ENCODE measurements at regions not wholly inside any gene's neighbourhood (a gene's known extent, or its start where the extent isn't known, plus 50 kb on each side); places are given as distances from the start of the nearest gene placed in this dataset.
A peak's percentile ranks its signal among the peaks of the same experiment; 100 is the strongest.

DNA sequence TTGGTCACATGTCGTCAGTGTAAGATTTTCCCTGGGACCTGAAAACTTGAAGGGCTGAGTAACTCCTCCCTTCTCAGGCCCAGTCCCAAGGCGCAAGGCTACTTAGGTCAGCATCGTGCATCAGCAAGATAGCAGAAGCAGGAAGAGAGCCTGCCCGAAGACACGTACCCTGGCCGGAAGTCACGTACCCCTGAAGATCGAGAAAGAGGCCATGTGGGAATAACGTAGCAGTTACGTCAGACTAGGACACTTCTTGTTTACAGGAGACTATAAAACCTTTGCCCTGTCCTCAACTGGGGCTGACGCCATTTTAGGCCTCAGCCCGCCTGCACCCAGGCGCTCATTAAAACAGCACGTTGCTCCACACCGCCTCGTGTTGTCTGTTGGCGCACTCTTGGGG, 114.3 kb upstream of the GALNT17 start:
- no peaks in the 10 kb centered on the region for H3K36me3 ChIP-seq (ENCODE audit: control insufficient read depth, insufficient read depth, low read length)
- no peaks in the 10 kb centered on the region for H3K27me3 ChIP-seq (ENCODE audit: control insufficient read depth, insufficient read depth, low read length)

DNA sequence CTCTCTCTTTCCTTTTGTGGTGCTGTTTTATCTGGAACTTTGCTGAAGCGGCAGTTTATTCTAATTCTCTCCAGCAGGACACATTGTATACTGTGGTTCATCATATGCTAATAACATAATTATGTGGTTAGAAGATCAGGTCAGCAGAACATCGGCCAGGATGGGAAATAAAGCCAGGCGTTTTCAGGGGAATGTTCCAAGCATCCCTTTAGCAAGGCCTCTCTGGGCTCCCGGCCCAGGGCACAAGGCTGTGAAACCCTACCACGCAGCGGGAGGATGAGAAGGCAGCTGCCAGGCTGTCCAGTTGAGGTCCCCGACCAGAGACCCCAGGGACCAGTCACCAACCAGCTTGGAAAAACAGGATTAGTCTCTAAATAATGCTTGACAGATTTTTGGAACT, 112.2 kb upstream of the GALNT17 start:
- no peak overlapping the region for H3K9ac ChIP-seq (ENCODE audit: low read length)
- peak overlapping the region; percentile 40 for H3K27ac ChIP-seq (ENCODE audit: low read depth, low read length)
- H3K4me3 ChIP-seq (ENCODE audit: low read length) = no peak overlapping the region
- H3K27me3 ChIP-seq (ENCODE audit: control insufficient read depth, insufficient read depth, low read length) = no peaks in the 10 kb centered on the region
- H3K4me1 ChIP-seq (ENCODE audit: control insufficient read depth, insufficient read depth, low read length) = no peaks in the 10 kb centered on the region
- H3K36me3 ChIP-seq (ENCODE audit: control insufficient read depth, insufficient read depth, low read length) = no peaks in the 10 kb centered on the region

More for the DNA sequence above, 114.3 kb upstream of the GALNT17 start:
- no peak overlapping the region for H3K27ac ChIP-seq (ENCODE audit: low read depth, low read length)
- no peak overlapping the region for H3K9ac ChIP-seq (ENCODE audit: low read length)
- H3K4me3 ChIP-seq (ENCODE audit: low read length) = no peak overlapping the region
- H3K4me1 ChIP-seq (ENCODE audit: control insufficient read depth, insufficient read depth, low read length) = no peaks in the 10 kb centered on the region

DNA sequence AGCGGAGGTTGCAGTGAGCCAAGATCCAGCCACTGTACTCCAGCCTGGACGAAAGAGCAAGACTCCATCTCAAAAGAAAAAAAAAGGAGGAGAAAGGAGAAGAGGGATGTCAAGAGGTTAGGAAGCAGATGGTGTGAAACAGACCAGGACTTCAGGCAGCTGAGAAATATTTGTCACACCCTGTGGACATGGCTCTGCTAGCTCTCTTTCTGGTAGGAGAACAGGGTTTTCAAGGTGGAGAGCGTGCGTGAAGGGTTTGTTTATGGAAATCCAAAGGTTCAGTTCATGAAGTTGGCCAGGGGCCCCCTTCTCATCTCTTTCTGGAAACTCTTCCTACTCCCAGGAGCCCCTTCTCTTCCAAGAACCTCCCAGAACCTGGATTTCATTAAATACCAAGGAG, 110.8 kb upstream of the GALNT17 start:
- H3K27ac ChIP-seq (ENCODE audit: low read depth, low read length) = no peak overlapping the region
- H3K4me1 ChIP-seq (ENCODE audit: control insufficient read depth, insufficient read depth, low read length) = no peaks in the 10 kb centered on the region
- H3K4me3 ChIP-seq (ENCODE audit: low read length) = no peak overlapping the region
- no peaks in the 10 kb centered on the region for H3K27me3 ChIP-seq (ENCODE audit: control insufficient read depth, insufficient read depth, low read length)
- H3K36me3 ChIP-seq (ENCODE audit: control insufficient read depth, insufficient read depth, low read length) = no peaks in the 10 kb centered on the region
- no peak overlapping the region for H3K9ac ChIP-seq (ENCODE audit: low read length)

DNA sequence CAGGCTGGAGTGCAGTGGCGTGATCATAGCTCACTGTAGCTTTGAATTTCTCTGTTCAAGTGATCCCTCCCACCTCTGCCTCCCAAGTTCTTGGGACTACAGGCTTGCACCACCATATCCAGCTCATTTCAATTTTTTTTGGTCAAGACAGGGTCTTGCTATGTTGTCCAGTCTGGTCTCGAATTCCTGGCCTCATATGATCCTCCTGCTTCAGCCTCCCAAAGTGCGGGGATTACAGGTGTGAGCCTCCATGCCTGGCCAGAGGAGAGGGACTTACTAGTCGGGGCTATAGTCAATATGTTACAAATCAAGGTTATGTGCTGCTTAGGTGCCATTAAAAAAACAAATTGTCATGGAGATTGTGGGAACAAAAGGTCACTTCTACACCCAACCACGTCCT, 105.3 kb upstream of the GALNT17 start:
- Histone ChIP-seq H3K27me3 (ENCODE audit: control insufficient read depth, insufficient read depth, low read length) (no peaks in the 10 kb centered on the region), H3K4me3 (ENCODE audit: low read length) (no peak overlapping the region), H3K36me3 (ENCODE audit: control insufficient read depth, insufficient read depth, low read length) (no peaks in the 10 kb centered on the region), H3K27ac (ENCODE audit: low read depth, low read length) (no peak overlapping the region), H3K4me1 (ENCODE audit: control insufficient read depth, insufficient read depth, low read length) (no peaks in the 10 kb centered on the region), H3K9ac (ENCODE audit: low read length) (no peak overlapping the region)

DNA sequence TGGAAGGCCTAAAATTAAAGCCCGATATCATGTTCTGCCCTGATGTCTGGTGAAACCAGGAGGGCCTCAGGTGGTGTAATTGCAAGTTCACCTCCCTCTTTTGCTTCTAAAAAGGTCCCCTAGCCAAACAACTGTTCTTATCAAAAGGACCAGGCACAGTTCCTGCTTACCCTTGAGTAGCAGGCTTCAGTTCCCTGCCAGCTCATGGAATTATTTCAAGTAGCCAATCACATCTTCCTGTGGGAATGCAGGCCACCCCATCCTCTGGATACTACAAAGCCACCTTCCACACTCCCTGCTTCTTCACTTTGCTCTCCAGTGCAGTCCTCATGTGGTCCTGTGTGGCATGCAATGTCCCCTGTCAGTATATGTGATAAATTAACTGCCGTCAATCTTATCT, 97.7 kb upstream of the GALNT17 start:
- H3K36me3 ChIP-seq (ENCODE audit: control insufficient read depth, insufficient read depth, low read length) = no peaks in the 10 kb centered on the region
- no peak overlapping the region for H3K9ac ChIP-seq (ENCODE audit: low read length)
- H3K4me3 ChIP-seq (ENCODE audit: low read length) = no peak overlapping the region
- no peaks in the 10 kb centered on the region for H3K4me1 ChIP-seq (ENCODE audit: control insufficient read depth, insufficient read depth, low read length)
- H3K27ac ChIP-seq (ENCODE audit: low read depth, low read length) = no peak overlapping the region
- H3K27me3 ChIP-seq (ENCODE audit: control insufficient read depth, insufficient read depth, low read length) = no peaks in the 10 kb centered on the region

DNA sequence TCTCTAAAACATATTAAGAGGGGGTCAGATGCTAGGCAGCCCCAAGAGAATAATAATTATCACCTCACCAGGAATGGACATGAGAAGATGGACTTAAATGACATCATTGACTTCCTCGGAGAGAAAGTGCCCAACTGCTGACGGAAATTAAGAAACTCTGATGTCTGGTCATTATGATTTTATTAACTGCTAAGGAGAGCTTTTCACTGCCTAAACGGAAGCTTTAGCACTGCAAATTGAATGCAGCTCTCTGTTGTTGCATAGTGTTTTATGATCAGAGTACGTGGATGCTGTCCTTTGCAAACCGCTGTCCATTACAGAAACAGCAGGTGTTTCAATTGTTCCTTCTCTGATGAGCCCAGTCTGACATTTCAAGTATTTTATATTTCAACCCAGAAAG, 89.4 kb upstream of the GALNT17 start:
- H3K36me3 ChIP-seq (ENCODE audit: control insufficient read depth, insufficient read depth, low read length) = no peaks in the 10 kb centered on the region
- no peak overlapping the region for H3K4me3 ChIP-seq (ENCODE audit: low read length)
- H3K4me1 ChIP-seq (ENCODE audit: control insufficient read depth, insufficient read depth, low read length) = no peaks in the 10 kb centered on the region
- no peaks in the 10 kb centered on the region for H3K27me3 ChIP-seq (ENCODE audit: control insufficient read depth, insufficient read depth, low read length)
- no peak overlapping the region for H3K9ac ChIP-seq (ENCODE audit: low read length)
- no peak overlapping the region for H3K27ac ChIP-seq (ENCODE audit: low read depth, low read length)

DNA sequence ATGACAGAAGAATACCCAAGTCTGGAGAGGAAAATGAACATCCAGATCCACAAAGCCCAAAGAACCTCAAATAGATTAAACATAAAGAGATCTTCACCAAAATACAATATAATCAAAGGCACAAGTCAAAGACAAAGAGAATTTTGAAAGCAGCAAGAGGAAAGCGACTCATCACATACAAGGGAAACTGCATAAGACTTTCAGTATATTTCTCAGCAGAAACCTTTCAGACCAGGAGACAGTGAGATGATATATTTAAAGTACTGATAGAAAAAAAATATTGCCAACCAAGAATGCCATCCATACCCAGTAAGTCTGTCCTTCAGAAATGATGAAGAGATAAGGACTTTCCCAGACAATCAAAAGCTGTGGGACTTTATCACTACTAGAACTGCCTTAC, 81.5 kb upstream of the GALNT17 start:
- Histone ChIP-seq H3K4me1 (ENCODE audit: control insufficient read depth, insufficient read depth, low read length) (no peaks in the 10 kb centered on the region), H3K27me3 (ENCODE audit: control insufficient read depth, insufficient read depth, low read length) (no peaks in the 10 kb centered on the region), H3K4me3 (ENCODE audit: low read length) (no peak overlapping the region), H3K27ac (ENCODE audit: low read depth, low read length) (no peak overlapping the region), H3K9ac (ENCODE audit: low read length) (no peak overlapping the region), H3K36me3 (ENCODE audit: control insufficient read depth, insufficient read depth, low read length) (no peaks in the 10 kb centered on the region)

DNA sequence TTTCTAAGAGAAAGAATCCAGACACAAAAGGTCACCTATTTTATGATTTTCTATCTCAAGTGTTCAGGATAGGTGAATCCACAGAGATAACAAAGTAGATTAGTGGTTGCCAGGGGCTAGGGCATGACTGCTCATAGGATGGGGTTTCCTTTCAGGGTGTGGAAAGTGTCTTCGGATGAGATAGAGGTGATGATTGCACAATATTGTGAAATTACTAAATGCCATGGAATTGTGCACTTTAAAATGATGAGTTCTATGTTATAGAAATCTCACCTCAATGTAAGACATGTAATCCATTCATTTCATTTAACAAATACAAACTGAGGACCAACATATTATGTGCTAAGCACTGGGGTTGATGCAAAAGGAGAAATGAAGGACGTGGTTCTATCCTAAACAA, 76.4 kb upstream of the GALNT17 start:
- H3K36me3 ChIP-seq (ENCODE audit: control insufficient read depth, insufficient read depth, low read length) = no peaks in the 10 kb centered on the region
- no peaks in the 10 kb centered on the region for H3K27me3 ChIP-seq (ENCODE audit: control insufficient read depth, insufficient read depth, low read length)
- H3K4me3 ChIP-seq (ENCODE audit: low read length) = no peak overlapping the region
- no peaks in the 10 kb centered on the region for H3K4me1 ChIP-seq (ENCODE audit: control insufficient read depth, insufficient read depth, low read length)
- no peak overlapping the region for H3K9ac ChIP-seq (ENCODE audit: low read length)
- H3K27ac ChIP-seq (ENCODE audit: low read depth, low read length) = no peak overlapping the region

DNA sequence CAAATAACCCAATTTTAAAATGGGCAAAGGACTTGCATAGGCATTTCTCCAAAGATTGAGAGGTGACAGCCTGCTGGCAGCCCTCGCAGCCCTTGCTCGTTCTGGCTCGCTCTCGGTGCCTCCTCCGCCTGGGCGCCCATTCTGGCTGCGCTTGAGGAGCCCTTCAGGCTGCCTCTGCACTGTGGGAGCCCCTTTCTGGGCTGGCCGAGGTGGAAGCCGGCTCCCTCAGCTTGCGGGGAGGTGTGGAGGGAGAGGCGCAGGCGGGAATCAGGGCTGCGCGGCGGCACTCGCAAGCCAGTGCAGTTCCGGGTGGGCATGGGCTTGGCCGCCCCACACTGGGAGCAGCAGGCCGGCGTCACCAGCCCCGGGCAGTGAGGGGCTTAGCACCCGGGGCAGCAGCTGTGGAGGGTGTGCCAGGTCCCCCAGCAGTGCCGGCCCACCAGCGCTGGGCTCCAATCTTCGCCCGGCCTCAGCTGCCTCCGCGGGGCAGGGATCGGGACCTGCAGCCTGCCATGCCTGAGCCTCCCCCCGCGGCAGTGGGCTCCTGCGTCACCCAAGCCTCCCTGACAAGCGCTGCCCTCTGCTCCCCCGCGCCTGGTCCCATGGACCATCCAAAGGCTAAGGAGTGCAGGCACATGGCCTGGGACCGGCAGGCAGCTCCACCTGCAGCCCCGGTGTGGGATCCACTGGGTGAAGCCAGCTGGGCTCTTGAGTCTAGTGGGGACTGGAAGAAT, 54.0 kb upstream of the GALNT17 start:
- no peak overlapping the region for H3K9ac ChIP-seq (ENCODE audit: low read length)
- no peak overlapping the region for H3K27ac ChIP-seq (ENCODE audit: low read depth, low read length)
- no peak overlapping the region for H3K4me3 ChIP-seq (ENCODE audit: low read length)
- H3K4me1 ChIP-seq (ENCODE audit: control insufficient read depth, insufficient read depth, low read length) = no peaks in the 10 kb centered on the region
- H3K36me3 ChIP-seq (ENCODE audit: control insufficient read depth, insufficient read depth, low read length) = no peaks in the 10 kb centered on the region
- H3K27me3 ChIP-seq (ENCODE audit: control insufficient read depth, insufficient read depth, low read length) = no peaks in the 10 kb centered on the region
